DND-41 (cell line): ENCODE measurements at regions not wholly inside any gene's neighbourhood (a gene's known extent, or its start where the extent isn't known, plus 50 kb on each side); places are given as distances from the start of the nearest gene placed in this dataset.

Experiments used
- ATAC-seq: fragments of 200-7000 bp; cut with Tn5 transposase; 3 replicates; pipeline ENCODE4 v1.9.1; 2021; ENCODE audit warnings: low read depth; ENCODE audit not compliant: insufficient read depth
- DNase-seq: peaks from one replicate; pipeline ENCODE4 v3.0.0-alpha.2; 2020
- H2AFZ ChIP-seq: 2 replicates; pipeline ENCODE4 v1.6.0; 2012; ENCODE audit warnings: low read depth, low read length
- H3K27ac ChIP-seq: 2 replicates; pipeline ENCODE4 v1.5.1; 2012; ENCODE audit warnings: low read length, inconsistent platforms
- H3K27me3 ChIP-seq: fragments of 200-600 bp; sonication (generic); 2 replicates; pipeline ENCODE4 v1.6.0; 2012; ENCODE audit warnings: low read length, mild to moderate bottlenecking, inconsistent platforms; ENCODE audit not compliant: insufficient read depth, poor library complexity
- H3K36me3 ChIP-seq: 2 replicates; pipeline ENCODE4 v1.5.1; 2012; ENCODE audit warnings: low read length, inconsistent platforms; ENCODE audit not compliant: insufficient read depth
- H3K4me1 ChIP-seq: 2 replicates; pipeline ENCODE4 v1.5.1; 2012; ENCODE audit warnings: mild to moderate bottlenecking, low read length; ENCODE audit not compliant: insufficient read depth
- H3K4me2 ChIP-seq: 2 replicates; pipeline ENCODE4 v1.6.0; 2012; ENCODE audit warnings: mild to moderate bottlenecking, moderate library complexity, low read length, inconsistent platforms; ENCODE audit not compliant: insufficient read depth
- H3K4me3 ChIP-seq, 2 experiments: fragments of 200-600 bp in 1 of 2; shearing (Covaris generic) in 1 of 2; 2 replicates each; pipeline ENCODE4 v1.5.1; 2012 to 2016; ENCODE audit warnings: inconsistent platforms in 2 of 2, low read length in 2 of 2, mild to moderate bottlenecking in 2 of 2, low read depth in 1 of 2, moderate library complexity in 1 of 2
- H3K79me2 ChIP-seq: 2 replicates; pipeline ENCODE4 v1.6.0; 2012; ENCODE audit warnings: low read length, inconsistent platforms; ENCODE audit not compliant: insufficient read depth
- H3K9ac ChIP-seq: 2 replicates; pipeline ENCODE4 v1.6.0; 2012; ENCODE audit warnings: low read depth, mild to moderate bottlenecking, inconsistent platforms, low read length, moderate library complexity
- H3K9me3 ChIP-seq: 2 replicates; pipeline ENCODE4 v1.5.1; 2012; ENCODE audit warnings: low read length, moderate library complexity, mild to moderate bottlenecking, inconsistent platforms; ENCODE audit not compliant: insufficient read depth, severe bottlenecking
- H4K20me1 ChIP-seq: 2 replicates; pipeline ENCODE4 v1.6.0; 2012; ENCODE audit warnings: low read length; ENCODE audit not compliant: insufficient read depth
- EZH2 ChIP-seq: IDR thresholded peaks from 3 replicates; pipeline ENCODE4 v1.6.1; 2012; ENCODE audit warnings: borderline replicate concordance, low read depth, mild to moderate bottlenecking, moderate library complexity, low read length, inconsistent platforms; ENCODE audit not compliant: severe bottlenecking
- TF ChIP-seq, protein P1 (sequence below): IDR thresholded peaks from 2 replicates; pipeline ENCODE4 v1.5.1; 2012; ENCODE audit warnings: borderline replicate concordance, low read length, moderate library complexity, mild to moderate bottlenecking; ENCODE audit not compliant: poor library complexity, severe bottlenecking; ENCODE audit errors: extremely low read depth

GRCh38 chr9:126030716-126031115 is 283.5 kb downstream of the PBX3 start:
- no peak overlapping the region for H3K4me2 ChIP-seq
- H3K36me3 ChIP-seq: no peaks in the 10 kb centered on the region
- no peaks in the 10 kb centered on the region; the same call in 1 of the 2 replicates for H4K20me1 ChIP-seq
- no peak overlapping the region for H2AFZ ChIP-seq
- ATAC-seq: no peak
- H3K4me3 ChIP-seq: no peak overlapping the region
- TF ChIP-seq, protein P1, sequence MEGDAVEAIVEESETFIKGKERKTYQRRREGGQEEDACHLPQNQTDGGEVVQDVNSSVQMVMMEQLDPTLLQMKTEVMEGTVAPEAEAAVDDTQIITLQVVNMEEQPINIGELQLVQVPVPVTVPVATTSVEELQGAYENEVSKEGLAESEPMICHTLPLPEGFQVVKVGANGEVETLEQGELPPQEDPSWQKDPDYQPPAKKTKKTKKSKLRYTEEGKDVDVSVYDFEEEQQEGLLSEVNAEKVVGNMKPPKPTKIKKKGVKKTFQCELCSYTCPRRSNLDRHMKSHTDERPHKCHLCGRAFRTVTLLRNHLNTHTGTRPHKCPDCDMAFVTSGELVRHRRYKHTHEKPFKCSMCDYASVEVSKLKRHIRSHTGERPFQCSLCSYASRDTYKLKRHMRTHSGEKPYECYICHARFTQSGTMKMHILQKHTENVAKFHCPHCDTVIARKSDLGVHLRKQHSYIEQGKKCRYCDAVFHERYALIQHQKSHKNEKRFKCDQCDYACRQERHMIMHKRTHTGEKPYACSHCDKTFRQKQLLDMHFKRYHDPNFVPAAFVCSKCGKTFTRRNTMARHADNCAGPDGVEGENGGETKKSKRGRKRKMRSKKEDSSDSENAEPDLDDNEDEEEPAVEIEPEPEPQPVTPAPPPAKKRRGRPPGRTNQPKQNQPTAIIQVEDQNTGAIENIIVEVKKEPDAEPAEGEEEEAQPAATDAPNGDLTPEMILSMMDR: no peak
- no peak for TF ChIP-seq EZH2
- no peaks in the 10 kb centered on the region for H3K27me3 ChIP-seq
- peaks cover 3% of the 10 kb centered on the region; the same call in 1 of the 2 replicates for H3K4me1 ChIP-seq
- H3K27ac ChIP-seq: no peak overlapping the region
- H3K9ac ChIP-seq: no peak overlapping the region
- no peaks in the 10 kb centered on the region for H3K9me3 ChIP-seq
- no peak for DNase-seq
- H3K79me2 ChIP-seq: no peaks in the 10 kb centered on the region

GRCh38 chr9:126031116-126031515 is 283.9 kb downstream of the PBX3 start:
- TF ChIP-seq EZH2: no peak
- TF ChIP-seq, protein P1: no peak
- no peak for ATAC-seq
- Histone ChIP-seq H3K36me3 (no peaks in the 10 kb centered on the region), H3K4me1 (peaks cover 3% of the 10 kb centered on the region; the same call in 1 of the 2 replicates), H3K27ac (no peak overlapping the region), H4K20me1 (no peaks in the 10 kb centered on the region; the same call in 1 of the 2 replicates), H3K27me3 (no peaks in the 10 kb centered on the region), H3K9ac (no peak overlapping the region), H3K4me3 (no peak overlapping the region), H3K9me3 (no peaks in the 10 kb centered on the region), H3K4me2 (no peak overlapping the region), H3K79me2 (no peaks in the 10 kb centered on the region), H2AFZ (no peak overlapping the region)
- no peak for DNase-seq

- H3K4me3 ChIP-seq: no peak overlapping the region
- no peak for DNase-seq
- no peak overlapping the region for H3K9ac ChIP-seq
- no peaks in the 10 kb centered on the region for H3K79me2 ChIP-seq
- H3K9me3 ChIP-seq: no peaks in the 10 kb centered on the region
- H2AFZ ChIP-seq: no peak overlapping the region
- no peaks in the 10 kb centered on the region for H3K27me3 ChIP-seq
- H3K36me3 ChIP-seq: no peaks in the 10 kb centered on the region
- TF ChIP-seq, protein P1: no peak
- TF ChIP-seq EZH2: no peak
- H3K27ac ChIP-seq: no peak overlapping the region
- H3K4me1 ChIP-seq: peaks cover 3% of the 10 kb centered on the region; the same call in 1 of the 2 replicates
- H3K4me2 ChIP-seq: no peak overlapping the region
- H4K20me1 ChIP-seq: no peaks in the 10 kb centered on the region; the same call in 1 of the 2 replicates
- ATAC-seq: no peak
These were observed 285.0 kb downstream of the PBX3 start for GRCh38 chr9:126032135-126032534.

- H3K27ac ChIP-seq: no peak overlapping the region
- DNase-seq (no peak), ATAC-seq (no peak)
- no peaks in the 10 kb centered on the region for H3K36me3 ChIP-seq
- no peak overlapping the region for H2AFZ ChIP-seq
- no peaks in the 10 kb centered on the region; the same call in 1 of the 2 replicates for H4K20me1 ChIP-seq
- H3K4me3 ChIP-seq: no peak overlapping the region
- no peak overlapping the region for H3K4me2 ChIP-seq
- H3K4me1 ChIP-seq: no peaks in the 10 kb centered on the region
- H3K27me3 ChIP-seq: no peaks in the 10 kb centered on the region
- H3K79me2 ChIP-seq: no peaks in the 10 kb centered on the region
- no peaks in the 10 kb centered on the region for H3K9me3 ChIP-seq
- no peak for TF ChIP-seq EZH2
- TF ChIP-seq, protein P1: no peak
- no peak overlapping the region for H3K9ac ChIP-seq
These were observed 286.1 kb downstream of the PBX3 start for GRCh38 chr9:126033318-126033717.
